ENCODE measurements at regions not wholly inside any gene's neighbourhood (a gene's known extent, or its start where the extent isn't known, plus 50 kb on each side); places are given as distances from the start of the nearest gene placed in this dataset.
"Not testable (repeated sequence)": the region's sequence is repeated elsewhere in the genome, so short reads cannot be mapped to it uniquely, and the experiment has no call there.

- not testable (repeated sequence) for TF ChIP-seq EZH2 (IDR thresholded peaks at IDR 0.05; ENCODE audit: insufficient read depth, poor library complexity, severe bottlenecking); EZH2phosphoT487 (IDR thresholded peaks at IDR 0.05; ENCODE audit: insufficient read depth, low read depth)
These were observed 114.2 kb upstream of the CTSV start for GRCh38 chr9:97153160-97153559.
